PC-3 (cell line): ENCODE measurements at regions not wholly inside any gene's neighbourhood (a gene's known extent, or its start where the extent isn't known, plus 50 kb on each side); places are given as distances from the start of the nearest gene placed in this dataset.

Experiments used
- ATAC-seq: fragments of 200-7000 bp; cut with Tn5 transposase; 2 replicates; pipeline ENCODE4 v1.9.1; 2020; ENCODE audit warnings: mild to moderate bottlenecking, moderate library complexity
- BruUV-seq: library from RNA; stranded (reverse); fragments of 400-500 nt; replicated peaks from 2 replicates; lab custom pipeline; 2021; lab: Mats Ljungman, UMichigan
- CTCF ChIA-PET: fragments of 300-600 bp; sonication (Branson Sonifier 250); formaldehyde crosslinking; loops from one replicate; lab custom pipeline; 2022; ENCODE audit warnings: antibody characterized with exemption; lab: Charles Lee
- POLR2A ChIA-PET: fragments of 300-600 bp; sonication (Branson Sonifier 250); formaldehyde crosslinking; loops from one replicate; lab custom pipeline; 2022; ENCODE audit warnings: antibody characterized with exemption; ENCODE audit not compliant: unreplicated experiment; lab: Charles Lee
- DNase-seq: peaks from one replicate; pipeline ENCODE4 v3.0.0-alpha.2; 2015
- H2AFZ ChIP-seq: fragments of 300-600 bp; sonication (generic); 2 replicates; pipeline ENCODE4 v1.6.0; 2016; ENCODE audit warnings: antibody characterized with exemption, low read length
- H3F3A ChIP-seq: fragments of 300-600 bp; sonication (generic); one replicate; pipeline ENCODE4 v1.6.0; 2017; ENCODE audit warnings: antibody characterized with exemption, low read length, control low read depth, mild to moderate bottlenecking; ENCODE audit not compliant: unreplicated experiment
- H3K27ac ChIP-seq: fragments of 300-600 bp; sonication (generic); 2 replicates; pipeline ENCODE4 v1.5.1; 2016; ENCODE audit warnings: mild to moderate bottlenecking, low read length
- H3K27me3 ChIP-seq: fragments of 300-600 bp; sonication (generic); 2 replicates; pipeline ENCODE4 v1.6.1; 2016; ENCODE audit warnings: low read length, mixed read lengths
- H3K36me3 ChIP-seq: fragments of 300-600 bp; sonication (generic); 2 replicates; pipeline ENCODE4 v1.6.1; 2016; ENCODE audit warnings: low read depth, mixed run types, low read length, mixed read lengths
- H3K4me1 ChIP-seq: fragments of 300-600 bp; sonication (generic); 2 replicates; pipeline ENCODE4 v1.5.1; 2016; ENCODE audit warnings: low read length; ENCODE audit not compliant: insufficient read depth
- H3K4me2 ChIP-seq: fragments of 300-600 bp; sonication (generic); 2 replicates; pipeline ENCODE4 v1.6.0; 2016; ENCODE audit warnings: low read length
- H3K4me3 ChIP-seq: fragments of 300-600 bp; sonication (generic); 2 replicates; pipeline ENCODE4 v1.5.1; 2016; ENCODE audit warnings: mild to moderate bottlenecking, low read length, mixed read lengths
- H3K79me2 ChIP-seq: fragments of 300-600 bp; sonication (generic); 2 replicates; pipeline ENCODE4 v1.6.1; 2017; ENCODE audit warnings: low read length, mixed read lengths
- H3K9ac ChIP-seq: fragments of 300-600 bp; sonication (generic); 2 replicates; pipeline ENCODE4 v1.6.0; 2016; ENCODE audit warnings: mild to moderate bottlenecking, low read length
- H3K9me2 ChIP-seq: fragments of 300-600 bp; sonication (generic); replicated peaks from 2 replicates; pipeline ENCODE4 v1.6.1; 2016; ENCODE audit warnings: mixed run types, low read length, mixed read lengths
- H3K9me3 ChIP-seq: fragments of 300-600 bp; sonication (generic); 2 replicates; pipeline ENCODE4 v1.6.1; 2016; ENCODE audit warnings: low read length, mixed read lengths
- H4K20me1 ChIP-seq: fragments of 300-600 bp; sonication (generic); 2 replicates; pipeline ENCODE4 v1.6.1; 2016; ENCODE audit warnings: low read length, mixed read lengths
- CTCF ChIP-seq: fragments of 300-600 bp; sonication (generic); conservative IDR thresholded peaks from 2 replicates; pipeline ENCODE4 v1.5.1; 2017; ENCODE audit warnings: antibody characterized with exemption, low read depth, mild to moderate bottlenecking, low read length
- EZH2 ChIP-seq: fragments of 300-600 bp; sonication (generic); IDR thresholded peaks from one replicate; pipeline ENCODE4 v1.6.1; 2017; ENCODE audit warnings: antibody characterized with exemption, mild to moderate bottlenecking, low read length; ENCODE audit not compliant: unreplicated experiment
- EZH2phosphoT487 ChIP-seq: fragments of 300-600 bp; sonication (generic); IDR thresholded peaks from 2 replicates; pipeline ENCODE4 v1.6.1; 2018; ENCODE audit warnings: mild to moderate bottlenecking, antibody characterized with exemption, low read length, borderline replicate concordance
- intact Hi-C: fragments of 100-400 bp; cut with micrococcal nuclease; formaldehyde crosslinking; loops from 2 replicates; pipeline ENCODE4 v1.9.0; 2023

- Histone ChIP-seq H4K20me1 (no peaks in the 10 kb centered on the region), H3K36me3 (no peaks in the 10 kb centered on the region), H3K9me2 (no peaks in the 10 kb centered on the region), H3F3A (no peaks in the 10 kb centered on the region), H3K4me3 (no peak overlapping the region), H3K9ac (no peak overlapping the region), H3K27me3 (no peaks in the 10 kb centered on the region; the same call in 1 of the 2 replicates), H3K4me1 (no peaks in the 10 kb centered on the region), H3K9me3 (no peaks in the 10 kb centered on the region), H2AFZ (no peak overlapping the region), H3K79me2 (no peaks in the 10 kb centered on the region), H3K27ac (no peak overlapping the region), H3K4me2 (no peak overlapping the region)
- no TSS peak for BruUV-seq
- intact Hi-C loops: no loop called here
- ChIA-PET CTCF (no interaction called here), POLR2A (no interaction called here)
- TF ChIP-seq CTCF (no peak), EZH2phosphoT487 (no peak), EZH2 (no peak)
- DNase-seq (no peak), ATAC-seq (no peak)
Measured at GRCh38 chr4:25513814-25514213, 136.8 kb downstream of the ANAPC4 start.

- no peaks in the 10 kb centered on the region for H3F3A ChIP-seq
- CTCF ChIA-PET: no interaction called here
- H3K79me2 ChIP-seq: no peaks in the 10 kb centered on the region
- no peak overlapping the region for H2AFZ ChIP-seq
- POLR2A ChIA-PET: no interaction called here
- H3K4me3 ChIP-seq: no peak overlapping the region
- H3K9me2 ChIP-seq: no peaks in the 10 kb centered on the region
- peaks cover 8% of the 10 kb centered on the region; the same call in 1 of the 2 replicates for H3K4me1 ChIP-seq
- no peak overlapping the region for H3K4me2 ChIP-seq
- BruUV-seq: no TSS peak
- peaks cover 4% of the 10 kb centered on the region; the same call in 1 of the 2 replicates for H3K27me3 ChIP-seq
- no peak for ATAC-seq
- no peaks in the 10 kb centered on the region for H3K9me3 ChIP-seq
- peak; percentile 67 for DNase-seq
- intact Hi-C loops: no loop called here
- H3K27ac ChIP-seq: no peak overlapping the region
- no peak for TF ChIP-seq EZH2phosphoT487
- no peak for TF ChIP-seq CTCF
- no peak for TF ChIP-seq EZH2
- no peaks in the 10 kb centered on the region for H3K36me3 ChIP-seq
- no peak overlapping the region for H3K9ac ChIP-seq
- H4K20me1 ChIP-seq: no peaks in the 10 kb centered on the region
Measured at GRCh38 chr4:25523405-25523804, 132.2 kb upstream of the SLC34A2 start.

- ChIA-PET CTCF (no interaction called here), POLR2A (no interaction called here)
- Histone ChIP-seq H3K9me2 (no peaks in the 10 kb centered on the region), H3K79me2 (no peaks in the 10 kb centered on the region), H3K4me2 (no peak overlapping the region), H3K9ac (no peak overlapping the region), H4K20me1 (no peaks in the 10 kb centered on the region), H3K9me3 (no peaks in the 10 kb centered on the region), H3K27me3 (peaks cover 3% of the 10 kb centered on the region; the same call in 1 of the 2 replicates), H3K4me3 (no peak overlapping the region), H3F3A (no peaks in the 10 kb centered on the region), H3K27ac (no peak overlapping the region), H2AFZ (no peak overlapping the region), H3K36me3 (no peaks in the 10 kb centered on the region), H3K4me1 (peaks cover 8% of the 10 kb centered on the region; the same call in 1 of the 2 replicates)
- DNase-seq (peak; percentile 10), ATAC-seq (peak; percentile 18; the same call in 1 of the 2 replicates)
- BruUV-seq: no TSS peak
- intact Hi-C loops: no loop called here
- TF ChIP-seq EZH2phosphoT487: no peak
- no peak for TF ChIP-seq CTCF
- no peak for TF ChIP-seq EZH2
Measured at GRCh38 chr4:25524663-25525062, 131.0 kb upstream of the SLC34A2 start.
